ENCODE measurements at regions not wholly inside any gene's neighbourhood (a gene's known extent, or its start where the extent isn't known, plus 50 kb on each side); places are given as distances from the start of the nearest gene placed in this dataset.
"Not testable (repeated sequence)": the region's sequence is repeated elsewhere in the genome, so short reads cannot be mapped to it uniquely, and the experiment has no call there.

DNA sequence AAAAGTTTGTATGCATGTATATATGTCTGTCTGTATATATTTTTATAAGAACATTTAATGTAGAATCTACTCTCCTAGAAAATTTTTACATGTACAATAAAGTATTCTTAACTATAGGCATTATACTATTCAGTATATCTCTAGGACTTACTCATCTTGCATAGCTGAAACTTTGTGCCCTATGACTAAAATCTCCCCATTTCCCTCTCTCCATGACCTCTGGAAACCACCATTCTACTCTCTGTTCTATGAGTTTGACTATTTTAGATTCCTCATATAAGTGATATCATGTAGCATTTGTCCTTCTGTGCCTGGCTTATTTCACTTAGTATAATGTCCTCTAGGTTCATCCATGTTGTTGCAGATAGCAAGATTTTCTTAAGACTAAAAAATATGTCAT, 205.1 kb upstream of the SMLR1 start:
- no peak overlapping the region for H3K27ac Mint-ChIP-seq (ENCODE audit: low read depth)
- no peak for ATAC-seq (replicated peaks; ENCODE audit: extremely low read depth, poor library complexity, severe bottlenecking)
- H3K27me3 Mint-ChIP-seq: no peaks in the 10 kb centered on the region
- no peaks in the 10 kb centered on the region for H3K4me1 Mint-ChIP-seq
- H3K4me3 Mint-ChIP-seq: no peak overlapping the region
- peaks cover 5% of the 10 kb centered on the region for H3K9me3 Mint-ChIP-seq
- no peaks in the 10 kb centered on the region for H3K36me3 Mint-ChIP-seq (ENCODE audit: insufficient read depth)
- DNase-seq (ENCODE audit: low spot score in 2 of 2): no peak

DNA sequence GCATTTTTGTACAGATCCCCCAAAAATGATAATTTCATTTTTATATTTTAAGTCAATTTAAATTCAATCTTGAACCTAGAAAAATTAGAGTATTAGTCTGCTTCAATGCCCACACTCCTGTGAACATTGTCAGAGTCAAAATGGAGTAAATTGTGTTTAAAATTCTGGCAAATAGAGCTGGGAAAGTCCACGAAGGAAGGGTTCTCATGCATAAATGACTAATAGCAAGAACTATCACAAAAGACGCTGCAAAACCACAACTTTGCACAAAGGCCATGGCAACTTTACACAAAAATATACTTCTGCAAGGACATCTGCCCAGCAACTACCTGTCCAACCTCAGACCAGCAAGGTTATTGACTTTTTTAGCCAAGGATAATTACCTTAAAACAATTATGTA, 203.2 kb upstream of the SMLR1 start:
- no peak for ATAC-seq (replicated peaks; ENCODE audit: extremely low read depth, poor library complexity, severe bottlenecking)
- Mint-ChIP-seq H3K36me3 (ENCODE audit: insufficient read depth) (no peaks in the 10 kb centered on the region), H3K9me3 (peaks cover 5% of the 10 kb centered on the region), H3K4me3 (no peak overlapping the region), H3K27ac (ENCODE audit: low read depth) (no peak overlapping the region), H3K4me1 (no peaks in the 10 kb centered on the region), H3K27me3 (no peaks in the 10 kb centered on the region)
- DNase-seq (ENCODE audit: low spot score in 2 of 2): no peak

DNA sequence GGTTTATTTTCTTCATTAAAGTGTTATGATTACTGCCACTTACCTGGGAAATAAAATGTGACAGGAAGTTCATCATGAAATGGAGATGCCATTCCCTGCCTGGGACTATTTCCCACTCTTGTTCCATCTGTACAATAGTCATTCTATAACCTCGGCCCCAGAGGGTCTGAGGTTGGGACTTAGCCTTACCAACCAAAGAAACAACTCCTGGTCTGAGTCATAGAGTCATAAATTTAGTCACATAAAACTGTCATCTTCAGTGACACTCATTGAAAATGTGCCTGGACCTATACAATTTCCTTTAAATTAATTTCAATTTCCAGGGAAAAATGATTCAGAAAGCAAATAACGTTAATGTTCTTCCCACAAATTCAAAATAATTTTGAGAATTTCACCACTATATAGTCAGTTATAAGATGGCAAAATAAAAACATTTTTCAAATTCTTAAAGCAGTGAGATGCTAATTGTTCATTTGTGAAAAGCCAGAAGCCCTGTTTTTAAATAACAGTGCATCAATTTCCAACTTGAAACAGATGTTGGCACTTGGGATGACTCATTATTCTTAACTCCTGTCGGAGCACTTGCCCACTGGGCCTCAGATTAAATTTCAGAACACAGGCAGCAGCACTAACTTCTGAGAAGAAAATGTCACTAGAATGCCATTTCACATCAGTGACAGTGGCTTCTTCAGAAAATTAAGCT, 201.2 kb upstream of the SMLR1 start:
- no peaks in the 10 kb centered on the region for H3K36me3 Mint-ChIP-seq (ENCODE audit: insufficient read depth)
- H3K27ac Mint-ChIP-seq (ENCODE audit: low read depth): no peak overlapping the region
- ATAC-seq (replicated peaks; ENCODE audit: extremely low read depth, poor library complexity, severe bottlenecking) (no peak), DNase-seq (ENCODE audit: low spot score in 2 of 2) (no peak)
- no peak overlapping the region for H3K4me3 Mint-ChIP-seq
- H3K4me1 Mint-ChIP-seq: no peaks in the 10 kb centered on the region
- no peaks in the 10 kb centered on the region for H3K27me3 Mint-ChIP-seq
- peaks cover 5% of the 10 kb centered on the region for H3K9me3 Mint-ChIP-seq

DNA sequence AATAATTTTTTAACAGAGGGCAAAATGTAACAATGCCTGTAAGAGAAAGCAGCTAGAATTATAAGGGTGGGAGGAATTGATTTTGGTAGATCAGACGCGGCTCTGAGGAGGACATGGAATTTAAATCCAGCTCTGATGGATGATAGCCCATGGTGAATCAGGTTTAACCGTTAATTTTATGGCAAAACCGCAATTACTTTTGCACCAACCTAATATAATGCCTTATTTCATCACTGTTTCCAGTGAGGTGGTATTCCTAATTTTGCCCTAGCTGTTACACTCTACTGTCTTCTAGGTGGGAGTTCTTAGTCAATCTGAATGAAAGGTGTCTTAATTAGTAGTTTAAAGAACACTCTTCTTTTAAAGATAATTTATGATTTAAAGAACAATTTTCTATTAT, 198.3 kb upstream of the SMLR1 start:
- Mint-ChIP-seq H3K9me3 (peaks cover under 1% of the 10 kb centered on the region), H3K4me1 (no peaks in the 10 kb centered on the region), H3K27ac (ENCODE audit: low read depth) (no peak overlapping the region), H3K36me3 (ENCODE audit: insufficient read depth) (no peaks in the 10 kb centered on the region), H3K27me3 (no peaks in the 10 kb centered on the region), H3K4me3 (no peak overlapping the region)
- DNase-seq (ENCODE audit: low spot score in 2 of 2) (no peak), ATAC-seq (replicated peaks; ENCODE audit: extremely low read depth, poor library complexity, severe bottlenecking) (no peak)

DNA sequence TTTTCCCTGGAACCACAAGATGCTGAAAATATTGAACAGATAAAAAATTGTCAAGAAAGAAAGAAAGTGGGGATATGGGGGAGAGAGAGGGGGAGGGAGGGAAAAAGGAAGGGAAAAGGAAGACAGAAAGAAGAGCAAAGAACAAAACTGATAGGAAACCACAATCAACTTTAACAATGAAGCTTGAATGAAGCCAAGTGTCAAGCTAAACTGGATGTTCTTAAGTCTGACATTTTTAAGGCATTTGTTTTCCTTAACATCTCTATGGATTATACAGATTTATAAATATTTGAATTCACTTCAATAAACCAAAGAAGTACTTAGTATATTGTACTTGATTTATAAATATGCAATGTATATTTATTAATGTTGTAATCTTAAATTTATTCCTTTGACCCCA, 197.6 kb upstream of the SMLR1 start:
- ATAC-seq (replicated peaks; ENCODE audit: extremely low read depth, poor library complexity, severe bottlenecking) (no peak), DNase-seq (ENCODE audit: low spot score in 2 of 2) (no peak)
- H3K4me1 Mint-ChIP-seq: no peaks in the 10 kb centered on the region
- no peak overlapping the region for H3K4me3 Mint-ChIP-seq
- no peak overlapping the region for H3K27ac Mint-ChIP-seq (ENCODE audit: low read depth)
- no peaks in the 10 kb centered on the region for H3K27me3 Mint-ChIP-seq
- H3K36me3 Mint-ChIP-seq (ENCODE audit: insufficient read depth): no peaks in the 10 kb centered on the region
- no peaks in the 10 kb centered on the region for H3K9me3 Mint-ChIP-seq

DNA sequence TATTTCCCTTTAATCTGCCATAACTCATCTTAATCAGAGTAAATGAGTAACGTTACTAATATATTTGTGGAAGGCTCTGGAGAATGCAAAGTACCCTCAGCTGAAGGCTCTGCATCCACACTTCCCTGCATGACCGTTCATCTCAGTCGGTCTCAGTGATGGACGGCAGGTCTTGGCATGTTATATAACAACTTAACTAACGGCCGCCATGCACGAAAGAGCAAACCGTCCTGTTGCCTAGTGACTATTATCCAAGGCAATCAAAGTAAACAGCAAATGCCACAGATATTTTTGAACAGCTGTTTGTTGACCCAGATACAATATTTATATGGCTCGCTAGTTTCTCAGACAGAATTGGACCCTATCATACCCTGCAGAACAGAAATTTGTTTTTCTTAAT, 194.9 kb upstream of the SMLR1 start:
- H3K36me3 Mint-ChIP-seq (ENCODE audit: insufficient read depth): no peaks in the 10 kb centered on the region
- no peaks in the 10 kb centered on the region for H3K4me1 Mint-ChIP-seq
- ATAC-seq (replicated peaks; ENCODE audit: extremely low read depth, poor library complexity, severe bottlenecking) (no peak), DNase-seq (ENCODE audit: low spot score in 2 of 2) (no peak)
- H3K27ac Mint-ChIP-seq (ENCODE audit: low read depth): no peak overlapping the region
- H3K4me3 Mint-ChIP-seq: no peak overlapping the region
- no peaks in the 10 kb centered on the region for H3K27me3 Mint-ChIP-seq
- peaks cover 11% of the 10 kb centered on the region for H3K9me3 Mint-ChIP-seq

DNA sequence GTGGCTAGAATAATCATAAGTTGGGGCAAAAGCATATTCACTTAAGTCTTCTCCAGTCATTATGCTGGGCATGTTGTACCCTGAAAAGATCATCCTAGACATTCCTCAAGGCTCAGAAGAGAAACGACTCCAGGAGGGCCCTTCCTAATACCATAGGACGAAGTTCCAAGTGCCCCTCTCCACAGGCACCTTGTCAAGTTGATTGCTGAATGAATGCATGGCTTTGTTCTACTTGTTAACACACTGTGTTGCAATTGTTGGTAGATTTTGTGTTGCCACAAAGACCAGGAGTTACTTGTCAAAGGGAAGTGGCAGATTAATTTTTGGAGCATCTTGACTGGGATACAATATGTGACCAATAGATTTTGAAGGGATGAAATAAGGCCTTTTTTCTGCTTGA, 194.3 kb upstream of the SMLR1 start:
- peaks cover 11% of the 10 kb centered on the region for H3K9me3 Mint-ChIP-seq
- H3K4me3 Mint-ChIP-seq: no peak overlapping the region
- no peaks in the 10 kb centered on the region for H3K36me3 Mint-ChIP-seq (ENCODE audit: insufficient read depth)
- ATAC-seq (replicated peaks; ENCODE audit: extremely low read depth, poor library complexity, severe bottlenecking) (no peak), DNase-seq (ENCODE audit: low spot score in 2 of 2) (no peak)
- H3K27ac Mint-ChIP-seq (ENCODE audit: low read depth): no peak overlapping the region
- no peaks in the 10 kb centered on the region for H3K4me1 Mint-ChIP-seq
- no peaks in the 10 kb centered on the region for H3K27me3 Mint-ChIP-seq

DNA sequence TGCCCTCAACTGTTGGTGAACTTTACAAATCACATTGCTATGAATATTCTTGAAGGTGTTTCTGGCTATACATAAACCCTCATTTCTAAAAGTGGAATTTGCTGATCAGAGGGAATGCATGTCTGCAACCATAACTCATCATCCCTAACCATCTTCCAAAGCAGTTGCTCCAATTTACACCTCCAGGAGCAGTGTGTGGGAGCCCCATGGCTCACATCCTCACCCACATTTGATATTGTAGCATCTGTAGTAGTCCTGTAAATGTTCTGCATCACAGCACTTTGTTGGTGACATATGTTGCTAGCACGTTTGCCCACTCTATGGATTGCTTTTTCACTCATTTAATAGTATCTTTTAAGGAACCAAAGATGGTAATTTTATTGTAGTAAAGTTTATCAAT, 183.8 kb upstream of the SMLR1 start:
- Mint-ChIP-seq H3K27me3 (no peaks in the 10 kb centered on the region), H3K36me3 (ENCODE audit: insufficient read depth) (peaks cover 5% of the 10 kb centered on the region), H3K4me3 (no peak overlapping the region), H3K4me1 (peaks cover 10% of the 10 kb centered on the region), H3K9me3 (peaks cover 4% of the 10 kb centered on the region), H3K27ac (ENCODE audit: low read depth) (no peak overlapping the region)
- DNase-seq (ENCODE audit: low spot score in 2 of 2) (no peak), ATAC-seq (replicated peaks; ENCODE audit: extremely low read depth, poor library complexity, severe bottlenecking) (no peak)

DNA sequence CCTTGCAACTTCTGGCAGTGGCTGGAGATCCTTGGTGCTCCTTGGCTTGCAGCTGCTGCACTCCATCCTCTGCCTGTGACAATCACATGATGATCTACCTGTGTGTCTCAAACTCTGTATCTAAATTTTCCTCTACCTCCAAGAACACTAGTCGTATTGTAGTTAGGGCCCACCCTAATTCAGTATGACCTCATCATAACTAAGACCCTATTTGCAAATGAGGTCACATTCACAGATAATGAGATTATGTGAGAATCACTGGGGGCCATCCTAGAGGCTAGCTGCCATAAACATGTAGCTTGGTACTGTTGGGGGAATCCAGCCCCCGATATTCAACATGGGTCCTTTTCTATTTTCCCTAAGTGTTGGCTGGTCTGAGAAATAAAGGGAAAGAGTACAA, 183.0 kb upstream of the SMLR1 start:
- no peak overlapping the region for H3K27ac Mint-ChIP-seq (ENCODE audit: low read depth)
- DNase-seq (ENCODE audit: low spot score in 2 of 2) (no peak), ATAC-seq (replicated peaks; ENCODE audit: extremely low read depth, poor library complexity, severe bottlenecking) (no peak)
- H3K27me3 Mint-ChIP-seq: no peaks in the 10 kb centered on the region
- no peak overlapping the region for H3K4me3 Mint-ChIP-seq
- peaks cover 10% of the 10 kb centered on the region for H3K4me1 Mint-ChIP-seq
- peaks cover 5% of the 10 kb centered on the region for H3K36me3 Mint-ChIP-seq (ENCODE audit: insufficient read depth)
- peaks cover 4% of the 10 kb centered on the region for H3K9me3 Mint-ChIP-seq

DNA sequence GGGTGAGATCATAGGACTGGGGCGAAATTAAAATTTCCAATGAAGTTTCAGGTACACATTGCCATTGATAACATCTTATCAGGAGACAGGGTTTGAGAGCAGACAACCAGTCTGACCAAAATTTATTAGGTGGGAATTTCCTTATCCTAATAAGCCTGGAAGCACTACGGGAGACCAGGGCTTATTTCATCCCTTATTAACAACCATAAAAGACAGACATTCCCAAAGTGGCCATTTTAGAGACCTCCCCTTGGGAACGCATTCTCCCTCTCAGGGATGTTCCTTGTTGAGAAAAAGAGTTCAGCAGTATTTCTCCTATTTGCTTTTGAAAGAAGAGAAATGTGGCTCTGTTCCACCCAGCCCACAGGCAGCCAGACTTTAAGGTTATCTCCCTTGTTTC, 182.4 kb upstream of the SMLR1 start:
- DNase-seq (ENCODE audit: low spot score in 2 of 2); H3K36me3 Mint-ChIP-seq (ENCODE audit: insufficient read depth): not testable (repeated sequence)

DNA sequence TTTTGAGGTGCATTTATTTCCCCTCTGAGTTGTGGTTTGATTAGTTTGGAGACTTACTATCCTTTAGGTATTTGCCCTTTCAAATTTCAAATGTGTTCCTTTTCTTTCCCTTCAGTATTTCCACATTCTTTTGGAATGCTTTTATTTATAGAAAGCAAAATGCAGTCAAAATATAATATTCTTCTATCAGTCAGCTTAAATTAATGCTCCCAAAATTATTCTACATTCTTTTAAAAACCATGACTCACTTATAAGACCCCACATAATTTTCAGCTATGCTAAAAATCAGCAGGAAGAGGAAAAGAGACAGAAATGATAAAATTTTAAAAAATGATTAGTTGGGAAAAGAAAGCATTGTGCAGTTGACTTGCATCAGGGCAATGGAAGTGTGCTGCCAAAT, 180.0 kb upstream of the SMLR1 start:
- Mint-ChIP-seq H3K27ac (ENCODE audit: low read depth) (no peak overlapping the region), H3K4me3 (no peak overlapping the region), H3K27me3 (no peaks in the 10 kb centered on the region), H3K36me3 (ENCODE audit: insufficient read depth) (peaks cover 3% of the 10 kb centered on the region), H3K4me1 (peaks cover 2% of the 10 kb centered on the region), H3K9me3 (peaks cover 10% of the 10 kb centered on the region)
- DNase-seq (ENCODE audit: low spot score in 2 of 2): no peak
- no peak for ATAC-seq (replicated peaks; ENCODE audit: extremely low read depth, poor library complexity, severe bottlenecking)

More for the DNA sequence above, 182.4 kb upstream of the SMLR1 start:
- ATAC-seq (replicated peaks; ENCODE audit: extremely low read depth, poor library complexity, severe bottlenecking); H3K27me3 Mint-ChIP-seq; H3K4me1 Mint-ChIP-seq; H3K27ac Mint-ChIP-seq (ENCODE audit: low read depth); H3K4me3 Mint-ChIP-seq; H3K9me3 Mint-ChIP-seq: not testable (repeated sequence)

DNA sequence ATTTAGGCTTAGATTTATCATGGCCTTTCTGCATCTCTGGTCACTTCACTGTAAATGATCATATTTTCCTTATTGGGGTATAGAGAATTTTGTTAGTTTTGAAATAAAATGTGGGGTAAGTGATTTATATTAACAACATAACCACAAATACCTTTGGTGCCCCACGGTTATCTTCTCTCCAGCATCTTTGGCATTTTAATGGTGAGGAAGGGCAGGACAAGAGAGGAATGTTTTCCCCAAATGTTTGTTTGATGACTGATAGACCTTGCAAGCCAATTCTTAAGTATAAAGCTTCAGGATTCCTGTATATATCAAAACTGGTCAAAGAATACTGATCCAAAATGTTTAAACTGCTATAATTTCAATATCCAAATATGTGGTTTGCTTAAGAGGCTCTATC, 171.6 kb upstream of the SMLR1 start:
- H3K36me3 Mint-ChIP-seq (ENCODE audit: insufficient read depth): no peaks in the 10 kb centered on the region
- H3K4me3 Mint-ChIP-seq: no peak overlapping the region
- H3K27me3 Mint-ChIP-seq: no peaks in the 10 kb centered on the region
- H3K9me3 Mint-ChIP-seq: peaks cover 4% of the 10 kb centered on the region
- H3K4me1 Mint-ChIP-seq: no peaks in the 10 kb centered on the region
- DNase-seq (ENCODE audit: low spot score in 2 of 2) (no peak), ATAC-seq (replicated peaks; ENCODE audit: extremely low read depth, poor library complexity, severe bottlenecking) (no peak)
- H3K27ac Mint-ChIP-seq (ENCODE audit: low read depth): no peak overlapping the region

DNA sequence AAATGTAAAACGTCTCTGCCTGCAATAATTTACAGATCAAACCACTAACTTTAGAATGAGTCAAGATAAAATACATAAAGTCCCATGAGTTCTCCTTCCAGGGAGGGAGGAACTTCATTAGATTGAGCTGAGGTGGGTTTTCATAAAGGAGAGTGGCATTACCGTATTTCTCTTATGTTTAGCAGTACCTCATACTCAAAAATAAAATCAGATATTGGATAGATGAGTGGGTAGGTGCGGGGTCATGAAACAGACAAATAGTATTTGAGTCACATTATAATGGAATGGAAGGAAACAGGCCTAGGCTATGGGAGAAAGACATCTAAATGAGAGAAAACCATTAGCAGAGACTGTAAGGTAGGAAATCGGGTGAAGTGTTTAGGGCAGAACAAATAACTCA, 166.1 kb upstream of the SMLR1 start:
- ATAC-seq (replicated peaks; ENCODE audit: extremely low read depth, poor library complexity, severe bottlenecking) (no peak), DNase-seq (ENCODE audit: low spot score in 2 of 2) (no peak)
- H3K36me3 Mint-ChIP-seq (ENCODE audit: insufficient read depth): no peaks in the 10 kb centered on the region
- no peak overlapping the region for H3K27ac Mint-ChIP-seq (ENCODE audit: low read depth)
- H3K4me3 Mint-ChIP-seq: no peak overlapping the region
- no peaks in the 10 kb centered on the region for H3K9me3 Mint-ChIP-seq
- no peaks in the 10 kb centered on the region for H3K4me1 Mint-ChIP-seq
- H3K27me3 Mint-ChIP-seq: no peaks in the 10 kb centered on the region

DNA sequence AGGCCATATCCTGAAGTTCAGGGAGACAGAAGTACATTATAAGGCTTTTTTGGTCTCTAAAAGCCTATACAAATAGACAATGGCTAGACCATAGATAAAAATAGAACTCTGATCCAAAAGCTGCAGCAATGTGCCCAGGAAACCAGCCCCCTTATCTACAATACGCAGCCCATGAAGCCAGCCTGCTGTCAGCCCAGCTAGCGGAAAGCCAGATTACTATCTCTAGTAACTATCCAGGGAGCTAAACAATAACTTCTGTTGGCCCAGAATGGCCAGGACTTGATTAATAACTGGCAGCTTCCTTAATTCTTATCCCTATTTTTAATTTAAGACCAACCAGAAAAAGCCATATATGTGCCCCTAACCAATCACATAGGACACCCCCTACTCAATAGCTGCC, 160.4 kb upstream of the SMLR1 start:
- no peaks in the 10 kb centered on the region for H3K27me3 Mint-ChIP-seq
- ATAC-seq (replicated peaks; ENCODE audit: extremely low read depth, poor library complexity, severe bottlenecking) (no peak), DNase-seq (ENCODE audit: low spot score in 2 of 2) (no peak)
- no peaks in the 10 kb centered on the region for H3K9me3 Mint-ChIP-seq
- no peaks in the 10 kb centered on the region for H3K36me3 Mint-ChIP-seq (ENCODE audit: insufficient read depth)
- H3K4me1 Mint-ChIP-seq: no peaks in the 10 kb centered on the region
- no peak overlapping the region for H3K4me3 Mint-ChIP-seq
- no peak overlapping the region for H3K27ac Mint-ChIP-seq (ENCODE audit: low read depth)

Data from central memory CD8-positive, alpha-beta T cell (primary cell).